GM12872 (cell line): ENCODE measurements at regions not wholly inside any gene's neighbourhood (a gene's known extent, or its start where the extent isn't known, plus 50 kb on each side); places are given as distances from the start of the nearest gene placed in this dataset.

ENCODE experiments used
- TF ChIP-seq, protein P1 (sequence below): IDR thresholded peaks from 3 replicates; pipeline ENCODE4 v1.5.1; 2011; ENCODE audit warnings: low read depth, mild to moderate bottlenecking, low read length, moderate library complexity; ENCODE audit not compliant: insufficient read depth

DNA sequence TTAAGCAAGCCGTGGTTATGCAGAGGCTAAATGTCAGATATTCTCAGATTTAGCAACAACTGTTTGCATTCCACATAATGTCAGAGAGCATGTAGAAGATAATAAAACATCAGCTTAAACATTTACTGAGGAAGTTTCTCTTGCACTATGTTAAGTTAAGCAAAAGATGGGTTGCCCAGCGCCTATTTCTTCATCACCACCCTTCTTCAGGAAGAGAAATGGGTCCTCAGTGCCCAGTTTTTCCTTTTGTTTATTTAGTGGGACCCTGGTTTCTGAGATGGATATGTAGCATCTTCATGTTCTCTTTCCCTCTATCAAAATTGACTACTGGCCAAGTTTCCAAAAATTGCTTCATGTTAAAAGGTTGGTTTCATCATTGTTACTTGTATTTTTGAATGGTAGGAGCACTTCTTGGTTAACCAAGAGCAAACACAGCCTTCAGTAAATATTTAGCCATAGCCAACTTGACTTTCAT, 356.8 kb downstream of the RFC3 start:
- TF ChIP-seq, protein P1, sequence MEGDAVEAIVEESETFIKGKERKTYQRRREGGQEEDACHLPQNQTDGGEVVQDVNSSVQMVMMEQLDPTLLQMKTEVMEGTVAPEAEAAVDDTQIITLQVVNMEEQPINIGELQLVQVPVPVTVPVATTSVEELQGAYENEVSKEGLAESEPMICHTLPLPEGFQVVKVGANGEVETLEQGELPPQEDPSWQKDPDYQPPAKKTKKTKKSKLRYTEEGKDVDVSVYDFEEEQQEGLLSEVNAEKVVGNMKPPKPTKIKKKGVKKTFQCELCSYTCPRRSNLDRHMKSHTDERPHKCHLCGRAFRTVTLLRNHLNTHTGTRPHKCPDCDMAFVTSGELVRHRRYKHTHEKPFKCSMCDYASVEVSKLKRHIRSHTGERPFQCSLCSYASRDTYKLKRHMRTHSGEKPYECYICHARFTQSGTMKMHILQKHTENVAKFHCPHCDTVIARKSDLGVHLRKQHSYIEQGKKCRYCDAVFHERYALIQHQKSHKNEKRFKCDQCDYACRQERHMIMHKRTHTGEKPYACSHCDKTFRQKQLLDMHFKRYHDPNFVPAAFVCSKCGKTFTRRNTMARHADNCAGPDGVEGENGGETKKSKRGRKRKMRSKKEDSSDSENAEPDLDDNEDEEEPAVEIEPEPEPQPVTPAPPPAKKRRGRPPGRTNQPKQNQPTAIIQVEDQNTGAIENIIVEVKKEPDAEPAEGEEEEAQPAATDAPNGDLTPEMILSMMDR: no peak

DNA sequence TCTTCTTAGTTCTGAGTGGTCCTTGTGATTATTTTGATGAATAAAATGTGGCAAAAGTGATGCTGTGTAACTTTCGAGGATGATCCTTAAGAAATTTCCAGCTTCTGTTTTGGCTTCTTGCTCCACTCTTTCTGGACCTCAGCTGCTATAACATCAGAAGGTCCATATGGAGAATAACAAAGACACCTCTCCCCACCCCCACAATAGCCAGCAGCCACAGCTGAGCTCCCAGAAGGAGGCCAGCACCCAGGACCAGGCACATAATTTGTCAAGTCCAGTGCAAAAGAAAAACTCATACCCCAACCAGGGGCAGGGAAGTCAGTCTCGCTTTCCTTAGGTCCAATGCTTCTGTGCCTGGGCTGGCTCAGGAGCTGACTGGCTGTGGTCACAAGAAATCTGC, 357.6 kb downstream of the RFC3 start:
- TF ChIP-seq, protein P1: no peak

DNA sequence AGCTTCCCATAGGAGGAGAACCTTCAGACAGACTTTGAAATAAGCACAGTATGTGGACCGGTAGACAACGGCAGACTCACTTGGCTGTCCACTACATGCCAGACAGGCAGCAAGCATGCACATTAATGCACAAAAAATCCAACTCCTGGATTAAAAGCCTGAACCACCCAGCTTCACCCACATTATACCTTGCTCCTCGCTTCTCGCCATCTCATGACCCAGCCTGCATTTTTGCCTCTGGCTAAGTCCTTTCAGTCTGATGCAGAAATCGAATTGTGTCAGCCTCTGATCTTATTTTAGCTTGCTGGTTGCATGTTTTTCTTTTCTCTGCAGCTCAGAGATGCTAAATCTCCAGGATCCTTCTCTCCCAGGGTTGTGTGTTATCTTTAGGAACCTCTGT, 358.7 kb downstream of the RFC3 start:
- TF ChIP-seq, protein P1: no peak

DNA sequence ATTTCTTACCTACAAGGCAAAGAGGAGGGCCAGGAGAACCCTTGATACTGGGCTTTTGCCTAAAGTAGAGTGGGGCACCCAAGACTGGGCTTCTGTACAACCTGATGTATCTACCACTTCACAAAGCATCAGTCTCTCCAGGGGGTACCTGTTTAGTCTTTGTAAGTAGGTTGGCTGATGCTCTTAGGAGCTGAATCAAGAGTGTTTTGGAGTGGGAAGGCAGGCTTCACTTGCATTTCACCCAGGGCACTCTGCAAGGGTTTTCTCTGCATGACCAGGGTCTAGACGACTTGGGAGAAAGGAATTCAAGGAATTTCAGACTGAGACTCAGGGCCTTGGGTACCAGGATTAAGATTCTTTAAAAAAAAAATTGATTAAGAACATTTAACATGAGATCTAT, 361.5 kb downstream of the RFC3 start:
- TF ChIP-seq, protein P1: no peak

DNA sequence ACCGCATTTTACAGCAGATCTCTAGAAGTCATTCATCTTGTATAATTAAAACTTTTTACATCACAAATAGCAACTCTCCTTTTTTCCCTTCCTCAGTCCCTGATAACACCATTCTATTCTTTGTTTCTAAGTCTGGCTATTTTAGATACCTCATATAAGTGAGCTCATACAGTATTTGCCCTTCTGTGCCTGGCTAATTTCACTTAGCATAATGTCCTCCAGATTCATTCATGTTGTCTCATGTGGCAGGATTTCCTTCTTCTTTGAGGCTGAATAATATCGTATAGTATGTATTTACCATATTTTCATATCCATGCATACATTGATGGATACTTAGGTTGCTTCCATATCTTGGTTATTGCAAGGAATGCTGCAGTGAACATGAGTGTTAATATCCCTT, 362.0 kb downstream of the RFC3 start:
- TF ChIP-seq, protein P1: no peak

DNA sequence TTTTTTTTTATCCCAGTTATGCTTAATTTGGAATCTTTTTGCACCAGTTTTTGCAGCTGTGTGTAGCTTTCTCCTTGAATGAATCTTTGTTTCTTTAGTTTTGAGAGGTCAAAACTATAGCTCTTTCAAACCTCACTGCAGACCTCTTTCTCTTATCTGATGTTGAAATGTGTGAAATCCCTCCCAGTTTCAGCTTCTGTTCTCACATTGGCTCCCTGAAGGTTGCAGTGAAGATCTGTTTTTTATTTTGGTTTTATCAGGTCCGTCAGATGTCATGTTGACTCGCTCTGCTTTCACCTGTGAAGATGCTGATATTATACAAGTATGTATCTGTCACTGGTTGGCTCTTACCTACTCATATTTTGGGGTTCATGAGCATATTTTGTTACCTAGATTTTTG, 372.0 kb downstream of the RFC3 start:
- TF ChIP-seq, protein P1: no peak

DNA sequence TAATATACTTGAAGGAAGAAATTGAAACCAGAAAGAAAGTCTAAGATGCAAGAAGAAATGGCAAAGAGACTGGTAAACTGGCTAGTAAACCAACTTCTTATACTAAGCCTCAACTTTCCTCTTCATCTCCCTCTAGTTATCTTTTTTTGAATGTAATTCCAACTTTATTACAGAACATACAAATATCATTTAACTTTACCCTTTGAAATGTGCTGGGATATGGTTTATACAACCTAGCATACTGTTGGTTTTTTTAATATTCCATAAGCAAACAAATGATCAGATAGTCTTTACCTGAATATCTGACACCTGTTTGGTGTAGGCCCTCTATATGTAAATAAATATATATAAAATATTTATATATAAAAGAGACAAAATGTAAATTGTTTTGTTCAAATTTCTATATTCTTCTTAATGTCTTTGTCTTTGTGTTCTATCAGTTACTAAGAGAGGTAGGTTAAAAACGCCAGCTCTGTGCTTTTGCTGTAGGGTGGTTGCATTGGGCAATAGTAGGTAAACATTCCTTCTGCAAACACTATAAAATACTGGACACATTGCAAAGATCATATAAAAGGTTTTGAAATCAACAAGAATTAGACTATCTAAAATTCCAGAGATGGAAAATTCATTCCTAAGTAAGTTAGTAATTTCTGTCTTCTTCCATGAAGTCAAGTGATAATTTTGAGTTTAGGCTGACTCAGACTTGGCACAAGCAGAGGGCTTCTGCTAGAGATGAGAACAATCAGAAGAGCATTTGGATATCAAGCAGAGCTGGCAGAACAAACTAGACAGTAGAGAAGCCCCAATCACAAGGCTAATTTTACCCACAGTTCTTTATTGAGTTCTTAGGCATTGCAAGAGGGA, 383.3 kb downstream of the RFC3 start:
- TF ChIP-seq, protein P1: no peak
